GM12873 (cell line): ENCODE measurements at regions not wholly inside any gene's neighbourhood (a gene's known extent, or its start where the extent isn't known, plus 50 kb on each side); places are given as distances from the start of the nearest gene placed in this dataset.

ENCODE experiments used
- CTCF ChIP-seq: IDR thresholded peaks from 2 replicates; pipeline ENCODE4 v1.5.1; 2012; ENCODE audit warnings: low read depth, mild to moderate bottlenecking, moderate library complexity, low read length, control low read depth; ENCODE audit not compliant: insufficient read depth; ENCODE audit errors: missing control alignments

- no peak for TF ChIP-seq CTCF
These were observed 1262.9 kb downstream of the FSCB start for GRCh38 chr14:43244142-43244625.

DNA sequence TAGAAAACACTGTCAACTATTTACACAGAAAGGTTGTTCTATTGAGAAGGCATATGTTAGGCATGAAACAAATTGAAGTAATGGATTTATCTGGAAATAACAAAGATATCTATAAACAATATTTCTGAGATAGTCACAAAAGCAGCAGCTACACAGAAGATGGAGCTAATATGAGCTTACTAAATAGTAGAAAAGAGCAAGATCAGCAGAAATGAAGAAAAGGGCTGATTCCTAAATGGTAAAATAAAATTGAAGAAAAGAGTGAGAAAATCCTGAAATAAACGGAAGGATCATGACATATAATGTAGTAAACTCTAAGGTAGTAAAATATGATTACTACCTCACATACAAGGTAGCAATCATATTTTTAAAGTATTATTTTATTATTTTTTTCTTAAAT is 1263.9 kb downstream of the FSCB start:
- no peak for TF ChIP-seq CTCF

- no peak for TF ChIP-seq CTCF
These were observed 1274.8 kb downstream of the FSCB start for GRCh38 chr14:43232261-43232660.

GRCh38 chr14:43215524-43215923 is 1291.6 kb downstream of the FSCB start:
- TF ChIP-seq CTCF: no peak

DNA sequence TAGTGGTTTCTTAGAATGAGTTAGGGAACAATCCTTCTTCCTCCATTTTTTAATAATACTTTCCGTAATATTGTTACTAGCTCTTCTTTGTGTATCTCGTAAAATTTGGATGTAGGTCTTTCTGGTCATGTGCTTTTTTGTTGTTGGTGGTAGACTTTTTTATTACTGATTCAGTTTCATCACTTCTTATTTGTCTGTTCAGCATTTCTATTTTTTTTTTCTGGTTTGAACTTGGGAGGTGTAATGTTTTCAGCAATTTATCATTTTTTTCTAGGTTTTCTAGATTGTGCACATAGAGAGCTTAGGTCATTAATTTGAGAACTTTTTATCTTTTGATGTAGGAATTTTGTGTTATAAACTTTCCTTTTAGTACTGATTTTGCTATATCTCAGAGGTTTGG is 1299.9 kb downstream of the FSCB start:
- TF ChIP-seq CTCF: no peak

DNA sequence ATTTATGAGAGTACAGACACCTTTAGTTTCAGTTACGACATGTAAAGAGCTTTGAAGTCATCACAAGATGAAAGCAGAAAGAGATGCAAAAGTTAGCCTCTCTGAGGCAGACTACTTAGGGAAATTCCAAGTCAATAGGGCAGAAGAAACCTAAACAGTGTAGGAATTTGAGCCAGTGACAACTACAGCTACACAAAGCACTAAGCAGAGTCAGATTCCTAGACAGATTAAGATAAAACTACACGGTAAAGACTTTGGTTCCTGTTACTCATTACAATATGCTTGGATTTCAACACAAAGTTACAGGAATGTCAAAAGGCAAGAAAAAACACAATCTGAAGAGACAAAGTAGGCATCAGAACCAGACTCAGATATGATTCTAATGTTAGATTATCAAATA is 1302.3 kb downstream of the FSCB start:
- TF ChIP-seq CTCF: no peak

DNA sequence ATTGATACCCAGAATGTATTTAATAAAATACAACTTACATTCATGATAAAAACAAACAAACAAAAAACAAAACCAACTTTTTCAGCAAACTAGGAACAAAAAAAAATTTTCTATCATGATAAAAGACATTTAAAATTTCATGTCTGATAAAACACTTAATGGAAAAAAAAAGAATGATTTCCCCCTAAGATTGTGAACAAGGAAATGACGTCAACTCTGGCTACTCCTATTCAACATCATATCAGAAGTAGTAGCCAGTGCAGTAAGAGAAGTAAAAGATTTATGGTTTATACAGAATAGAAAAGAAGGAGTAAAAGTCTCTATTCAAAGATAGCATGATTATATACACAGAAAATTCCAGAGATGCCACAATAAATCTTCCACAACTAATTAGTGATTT is 1306.6 kb downstream of the FSCB start:
- TF ChIP-seq CTCF: no peak
